ENCODE measurements at regions not wholly inside any gene's neighbourhood (a gene's known extent, or its start where the extent isn't known, plus 50 kb on each side); places are given as distances from the start of the nearest gene placed in this dataset.
"Not testable (repeated sequence)": the region's sequence is repeated elsewhere in the genome, so short reads cannot be mapped to it uniquely, and the experiment has no call there.

DNA sequence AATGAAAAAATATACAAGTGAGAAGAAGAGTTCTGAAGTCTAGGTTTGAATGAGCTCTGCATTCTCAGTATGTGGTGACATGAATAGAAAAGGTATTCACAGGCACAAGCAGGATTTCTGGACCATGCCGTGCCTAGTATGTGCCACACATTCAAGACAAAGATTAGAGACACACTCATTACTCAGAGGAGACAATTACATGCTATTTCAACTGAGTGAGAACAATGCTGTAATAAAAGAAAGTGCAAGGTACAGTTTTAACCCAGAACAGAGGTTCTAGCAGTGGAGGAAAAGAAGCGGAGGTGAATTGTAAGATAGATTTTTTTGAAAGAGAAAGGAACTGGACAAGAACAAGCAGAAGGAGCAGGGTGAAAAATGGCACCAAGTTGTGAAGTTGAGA is 121.0 kb upstream of the RASGEF1B start:
- ChIA-PET CTCF (no interaction called here), POLR2A (no interaction called here)
- DNase-seq (ENCODE audit: extremely low spot score) = no peak
- no peak for TF ChIP-seq FOXK2 (IDR thresholded peaks at IDR 0.05)
- no peak for TF ChIP-seq ELF4 (IDR thresholded peaks at IDR 0.05)
- no peak for TF ChIP-seq L3MBTL2 (conservative IDR thresholded peaks at IDR 0.05)
- TF ChIP-seq CTBP1 (IDR thresholded peaks at IDR 0.05; ENCODE audit: borderline replicate concordance) = no peak
- no peak for TF ChIP-seq TARDBP (IDR thresholded peaks at IDR 0.05)
- no peak for TF ChIP-seq FOXM1 (IDR thresholded peaks at IDR 0.05; ENCODE audit: borderline replicate concordance)
- TF ChIP-seq SP1 (IDR thresholded peaks at IDR 0.05) = no peak
- no peak for TF ChIP-seq PKNOX1 (IDR thresholded peaks at IDR 0.05)
- no peak for TF ChIP-seq NFRKB (IDR thresholded peaks at IDR 0.05)
- TF ChIP-seq ZNF384 (IDR thresholded peaks at IDR 0.05) = no peak
- TF ChIP-seq LEF1 (IDR thresholded peaks at IDR 0.05; ENCODE audit: borderline replicate concordance) = no peak
- no peak for TF ChIP-seq HDGF (IDR thresholded peaks at IDR 0.05; ENCODE audit: borderline replicate concordance)
- no peak for TF ChIP-seq SUZ12 (IDR thresholded peaks at IDR 0.05)
- TF ChIP-seq ARNT (IDR thresholded peaks at IDR 0.05) = no peak
- no peak for TF ChIP-seq FOXA1 (IDR thresholded peaks at IDR 0.05)
- TF ChIP-seq BHLHE40 (IDR thresholded peaks at IDR 0.05; ENCODE audit: borderline replicate concordance) = no peak

- POLR2A ChIA-PET = no interaction called here
- no peak for TF ChIP-seq PKNOX1 (IDR thresholded peaks at IDR 0.05)
- no peak for TF ChIP-seq CTBP1 (IDR thresholded peaks at IDR 0.05; ENCODE audit: borderline replicate concordance)
- no peak for TF ChIP-seq NFRKB (IDR thresholded peaks at IDR 0.05)
- no peak for TF ChIP-seq TARDBP (IDR thresholded peaks at IDR 0.05)
- no peak for TF ChIP-seq ELF4 (IDR thresholded peaks at IDR 0.05)
- no peak for TF ChIP-seq HDGF (IDR thresholded peaks at IDR 0.05; ENCODE audit: borderline replicate concordance)
- TF ChIP-seq ARNT (IDR thresholded peaks at IDR 0.05) = no peak
- no peak for TF ChIP-seq SP1 (IDR thresholded peaks at IDR 0.05)
- no peak for TF ChIP-seq L3MBTL2 (conservative IDR thresholded peaks at IDR 0.05)
- CTCF ChIA-PET = no interaction called here
- no peak for DNase-seq (ENCODE audit: extremely low spot score)
These were observed 118.9 kb upstream of the RASGEF1B start for GRCh38 chr4:81590596-81590995.

- TF ChIP-seq BHLHE40 (IDR thresholded peaks at IDR 0.05; ENCODE audit: borderline replicate concordance) (no peak), TARDBP (IDR thresholded peaks at IDR 0.05) (no peak), ZNF384 (IDR thresholded peaks at IDR 0.05) (no peak), SUZ12 (IDR thresholded peaks at IDR 0.05) (no peak)
- DNase-seq (ENCODE audit: extremely low spot score) = no peak
- ChIA-PET CTCF (interaction anchor here (0.6 kb wide), 1 partner anchor 12 kb away, joined by 3 read pairs; no protein-coding TSS in a partner anchor), POLR2A (no interaction called here)
These were observed 117.6 kb upstream of the RASGEF1B start for GRCh38 chr4:81589262-81589661.

GRCh38 chr4:81586706-81587105 is 115.0 kb upstream of the RASGEF1B start:
- TF ChIP-seq TARDBP (IDR thresholded peaks at IDR 0.05) (no peak), PKNOX1 (IDR thresholded peaks at IDR 0.05) (no peak)
- no peak for DNase-seq (ENCODE audit: extremely low spot score)
- ChIA-PET POLR2A (no interaction called here), CTCF (no interaction called here)

DNA sequence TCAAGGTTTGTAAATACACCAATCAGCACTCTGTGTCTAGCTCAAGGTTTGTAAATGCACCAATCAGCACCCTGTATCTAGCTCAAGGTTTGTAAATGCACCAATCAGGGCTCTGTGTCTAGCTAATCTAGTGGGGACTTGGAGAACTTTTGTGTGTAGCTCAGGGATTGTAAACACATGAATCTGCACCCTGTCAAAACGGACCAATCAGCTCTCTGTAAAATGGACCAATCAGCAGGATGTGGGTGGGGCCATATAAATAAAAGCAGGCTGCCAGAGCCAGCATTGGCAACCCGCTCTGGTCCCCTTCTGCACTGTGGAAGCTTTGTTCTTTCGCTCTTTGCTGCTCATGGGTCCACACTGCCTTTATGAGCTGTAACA is 109.3 kb upstream of the RASGEF1B start:
- DNase-seq (ENCODE audit: extremely low spot score); CTCF ChIA-PET; POLR2A ChIA-PET: not testable (repeated sequence)

- no peak for DNase-seq (ENCODE audit: extremely low spot score)
- ChIA-PET POLR2A (no interaction called here), CTCF (no interaction called here)
- no peak for TF ChIP-seq L3MBTL2 (conservative IDR thresholded peaks at IDR 0.05)
- no peak for TF ChIP-seq LEF1 (IDR thresholded peaks at IDR 0.05; ENCODE audit: borderline replicate concordance)
- no peak for TF ChIP-seq CTBP1 (IDR thresholded peaks at IDR 0.05; ENCODE audit: borderline replicate concordance)
- TF ChIP-seq ELF4 (IDR thresholded peaks at IDR 0.05) = no peak
- no peak for TF ChIP-seq BHLHE40 (IDR thresholded peaks at IDR 0.05; ENCODE audit: borderline replicate concordance)
- no peak for TF ChIP-seq HDGF (IDR thresholded peaks at IDR 0.05; ENCODE audit: borderline replicate concordance)
- no peak for TF ChIP-seq FOXA1 (IDR thresholded peaks at IDR 0.05)
- no peak for TF ChIP-seq ZNF384 (IDR thresholded peaks at IDR 0.05)
- no peak for TF ChIP-seq TARDBP (IDR thresholded peaks at IDR 0.05)
- no peak for TF ChIP-seq PKNOX1 (IDR thresholded peaks at IDR 0.05)
- no peak for TF ChIP-seq ARNT (IDR thresholded peaks at IDR 0.05)
- TF ChIP-seq NFRKB (IDR thresholded peaks at IDR 0.05) = no peak
- TF ChIP-seq FOXK2 (IDR thresholded peaks at IDR 0.05) = no peak
- no peak for TF ChIP-seq SUZ12 (IDR thresholded peaks at IDR 0.05)
- TF ChIP-seq SP1 (IDR thresholded peaks at IDR 0.05) = no peak
- no peak for TF ChIP-seq FOXM1 (IDR thresholded peaks at IDR 0.05; ENCODE audit: borderline replicate concordance)
These were observed 108.8 kb upstream of the RASGEF1B start for GRCh38 chr4:81580346-81580993.

Data from HEK293T (cell line).